Right lung (tissue), 2 donors: ENCODE measurements at regions not wholly inside any gene's neighbourhood (a gene's known extent, or its start where the extent isn't known, plus 50 kb on each side); places are given as distances from the start of the nearest gene placed in this dataset.

Source experiments
- DNase-seq, 2 donors: peaks; one replicate each; pipeline ENCODE4 v3.0.0-alpha.2; 2013

DNA sequence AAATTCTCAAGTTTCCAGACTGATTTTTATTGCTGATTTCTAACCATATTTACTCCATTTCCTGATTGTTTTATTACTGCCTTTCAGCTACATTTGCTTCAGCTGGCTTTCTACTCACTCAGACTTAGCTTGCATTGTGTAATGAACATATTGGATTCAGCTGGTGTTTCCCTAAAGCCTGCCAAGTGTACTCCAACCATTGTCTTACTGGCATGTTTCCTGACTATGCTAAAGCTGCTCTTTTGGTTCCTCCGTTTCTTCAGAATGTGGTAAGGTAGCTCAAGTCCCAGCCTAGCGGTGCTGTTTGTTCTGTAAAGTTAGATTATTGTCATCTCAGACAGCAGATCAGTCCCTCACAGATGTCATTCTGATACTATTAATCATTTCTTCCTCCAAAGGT lies 53.1 kb upstream of the GLRA2 start:
- DNase-seq: peak; percentile 48 to 52

DNA sequence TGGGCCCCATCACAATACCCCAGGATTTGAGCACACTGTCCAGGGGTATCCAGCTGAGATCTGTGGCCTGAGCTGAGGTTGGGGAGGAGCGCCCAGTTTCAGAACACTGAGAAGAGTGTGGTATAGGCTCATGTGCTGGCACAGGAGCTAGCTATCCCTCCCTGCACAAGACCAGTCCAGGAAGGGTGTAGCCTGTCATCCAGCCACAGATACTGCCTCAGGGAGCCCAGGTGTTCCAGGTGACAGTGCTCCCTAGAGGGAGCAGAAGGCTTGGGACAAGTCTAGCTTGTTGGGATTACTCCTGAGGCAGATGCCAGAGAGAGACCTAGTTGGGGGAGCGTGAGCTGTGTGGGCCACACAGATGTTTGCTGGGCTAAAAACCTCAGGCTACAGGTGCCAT lies 79.6 kb upstream of the GLRA2 start:
- DNase-seq: no peak

DNA sequence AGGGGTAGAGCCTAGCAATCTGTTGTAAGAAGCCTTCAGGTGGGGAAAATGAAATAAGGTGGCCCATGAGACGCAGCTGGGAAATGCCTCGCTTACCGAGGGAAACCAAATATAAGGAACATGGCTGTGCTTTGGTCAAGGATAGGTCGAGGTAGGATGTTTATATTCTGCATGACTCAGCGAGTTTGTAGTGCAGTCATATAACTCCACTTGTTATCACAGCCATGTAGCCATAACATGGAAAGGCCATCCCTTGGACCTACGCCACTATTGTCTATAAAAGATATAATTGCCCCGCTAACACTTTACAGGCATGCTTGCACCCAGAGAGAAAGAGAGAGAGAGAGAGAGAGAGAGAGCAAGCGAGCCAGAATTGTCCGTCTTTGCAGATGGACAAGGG lies 80.9 kb upstream of the GLRA2 start:
- no peak for DNase-seq

DNA sequence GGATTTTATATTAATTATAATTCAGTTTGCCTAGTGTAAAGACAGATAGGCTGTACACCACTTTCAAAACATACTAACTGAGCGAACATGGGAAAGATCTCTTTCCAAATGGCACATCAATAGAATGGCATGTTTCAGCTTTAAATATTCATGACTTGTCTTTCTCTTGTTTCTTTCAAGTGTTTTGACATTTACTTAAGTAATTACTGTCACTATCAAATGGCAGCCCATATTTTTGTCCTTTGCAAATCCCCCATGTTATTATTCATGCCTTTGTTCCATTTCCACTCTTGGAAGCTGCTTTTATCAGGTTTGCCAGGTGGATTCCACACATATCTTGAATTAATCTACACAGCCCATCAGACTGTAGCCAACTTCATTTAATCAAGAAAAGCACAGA lies 89.2 kb upstream of the GLRA2 start:
- DNase-seq: no peak

DNA sequence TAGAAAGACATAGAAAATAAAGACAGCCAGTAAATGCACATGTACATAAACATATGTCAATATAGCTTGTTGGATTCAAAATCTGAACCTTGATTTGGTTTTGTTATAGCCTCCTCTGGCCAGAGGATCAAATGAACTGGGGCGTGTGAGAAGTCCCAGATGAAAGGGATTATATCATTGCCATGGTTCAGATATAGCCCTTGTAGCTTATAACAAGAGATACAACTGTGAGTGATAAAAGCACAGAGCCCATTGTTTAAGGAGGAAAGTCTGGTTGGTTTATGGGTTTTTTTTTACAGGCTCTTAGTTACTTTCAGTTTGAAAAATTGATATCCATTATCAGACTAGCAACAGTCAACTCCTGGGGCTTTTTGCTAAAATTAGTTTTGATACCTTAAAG lies 101.7 kb upstream of the GLRA2 start:
- DNase-seq: no peak

DNA sequence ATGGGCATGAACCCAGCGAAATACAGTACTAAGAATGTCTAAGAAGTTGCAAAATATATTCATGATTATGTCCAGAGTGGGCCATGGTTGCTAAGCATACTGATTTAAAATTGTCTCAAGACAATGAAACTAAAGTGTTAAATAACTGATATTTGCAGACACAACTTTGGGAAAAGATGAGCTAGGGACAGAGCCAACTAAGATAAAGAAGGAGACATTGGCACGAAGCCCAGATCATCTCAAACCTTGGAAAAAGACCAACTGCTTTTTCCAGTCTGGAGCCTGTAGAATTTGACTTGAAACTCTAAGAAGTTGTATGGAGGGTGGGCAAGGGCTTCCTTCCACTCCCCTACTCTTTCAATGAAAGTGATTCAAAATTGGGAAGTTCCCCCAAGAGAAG lies 108.5 kb upstream of the GLRA2 start:
- peak; percentile 16 to 33 for DNase-seq

DNA sequence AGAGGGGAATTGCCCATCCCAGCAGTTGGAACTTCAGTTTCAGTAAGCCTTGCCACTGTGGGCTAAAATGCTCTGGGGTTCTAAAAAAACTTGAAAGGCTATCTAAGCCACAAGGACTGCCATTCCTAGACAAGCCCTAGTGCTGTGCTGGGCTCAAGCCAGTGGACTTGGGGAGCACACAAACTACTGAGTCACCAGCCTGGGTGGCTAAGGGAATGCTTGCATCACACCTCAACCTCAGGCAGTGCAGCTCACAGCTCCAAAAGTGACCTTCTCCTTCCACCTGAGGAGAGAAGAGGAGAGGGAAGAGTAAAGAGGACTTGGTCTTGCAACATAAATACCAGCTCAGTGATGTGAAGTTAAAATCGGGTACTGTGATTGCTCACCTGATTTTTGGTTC lies 116.7 kb upstream of the GLRA2 start:
- DNase-seq: no peak

DNA sequence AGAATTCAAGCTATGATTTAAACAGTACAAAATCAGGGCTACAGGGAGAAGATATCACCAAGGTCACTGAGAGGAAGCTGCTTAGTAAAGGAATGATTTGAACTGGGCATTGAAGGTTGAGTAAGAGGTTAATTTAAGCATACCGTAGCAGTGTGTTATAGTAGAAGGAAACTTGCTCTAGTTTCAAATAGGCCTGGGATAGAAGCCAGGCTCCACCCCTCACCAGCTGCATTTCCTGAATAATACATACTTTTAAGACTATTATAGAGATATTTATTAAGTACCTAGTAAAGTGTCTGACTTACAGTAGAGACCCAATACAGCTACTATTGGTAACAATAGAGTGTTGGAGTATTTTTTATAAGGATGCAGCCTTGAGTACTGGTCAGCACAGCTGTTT lies 118.0 kb upstream of the GLRA2 start:
- DNase-seq: peak; percentile 44 to 51

DNA sequence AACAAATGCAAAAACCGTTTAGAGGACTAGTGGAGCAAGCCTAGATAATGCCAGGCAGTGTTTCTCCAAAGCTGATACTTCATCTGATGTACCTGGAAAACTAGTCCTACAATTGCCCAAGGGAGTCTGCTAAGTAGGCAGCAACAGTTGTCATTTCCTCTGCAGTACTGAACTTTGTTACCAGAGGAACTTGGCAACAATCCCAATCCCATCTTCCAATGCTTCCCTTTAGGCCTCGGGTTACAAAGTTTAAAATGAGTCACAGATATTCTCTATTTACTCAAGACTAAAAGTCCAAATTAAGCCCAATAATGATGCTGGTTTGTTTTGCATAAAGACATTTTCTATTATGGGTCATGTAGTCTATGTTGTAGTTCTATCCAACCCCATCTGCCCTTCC lies 120.0 kb upstream of the GLRA2 start:
- no peak for DNase-seq

DNA sequence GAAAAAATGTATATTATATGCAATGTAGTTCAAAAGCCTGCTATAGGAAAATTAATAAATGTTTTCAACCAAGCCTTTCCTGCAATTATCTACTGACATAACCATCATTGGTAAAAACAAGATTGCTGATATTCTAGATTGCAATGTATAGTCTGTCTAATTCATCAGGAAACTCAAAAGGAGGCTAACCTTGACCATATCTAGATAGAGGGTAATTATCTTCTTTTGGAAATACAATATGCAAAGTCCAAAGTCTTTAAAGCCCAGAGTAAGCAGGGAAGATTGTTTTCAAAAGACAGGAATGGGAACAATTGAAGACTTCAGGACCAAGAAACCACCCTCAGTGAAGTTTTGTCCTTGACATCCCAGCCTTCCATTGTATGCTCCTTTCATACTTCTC lies 123.1 kb upstream of the GLRA2 start:
- DNase-seq: no peak

DNA sequence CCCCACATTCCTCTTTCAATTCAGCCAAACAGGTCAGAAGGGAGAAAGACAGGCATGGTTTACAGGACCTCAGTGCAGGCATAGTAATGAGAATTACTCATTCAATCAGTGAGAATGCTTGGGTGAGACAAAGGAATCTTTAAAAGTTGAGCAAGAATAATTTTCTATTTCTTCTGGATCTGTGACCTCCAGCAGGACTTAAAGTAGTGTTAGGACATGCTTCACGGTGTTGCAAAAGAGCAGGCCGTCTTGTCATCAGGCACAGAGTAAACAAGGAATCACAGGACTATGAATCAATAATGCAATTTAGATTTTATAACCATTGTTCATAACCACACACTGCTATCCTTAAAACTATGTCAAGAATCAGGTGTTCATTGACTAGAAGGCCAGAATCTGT lies 130.6 kb upstream of the GLRA2 start:
- no peak for DNase-seq

DNA sequence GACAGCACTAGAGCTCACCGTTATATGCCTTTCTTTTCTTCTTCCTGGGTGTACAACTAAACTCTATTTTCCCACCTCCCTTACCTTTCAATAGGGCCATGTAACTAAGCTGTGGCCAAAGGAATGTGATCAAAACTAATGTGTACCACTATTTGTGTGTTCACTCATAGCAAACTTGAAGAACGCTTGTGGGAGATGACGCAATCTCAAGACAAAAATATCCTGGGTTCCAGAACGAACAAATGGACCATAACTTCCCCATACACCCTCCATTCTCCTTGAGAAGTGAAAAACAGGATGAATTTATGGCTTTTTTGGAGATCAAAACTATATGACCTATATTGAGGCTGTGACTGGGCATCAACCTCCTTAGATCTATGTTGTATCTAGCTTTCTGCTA lies 139.7 kb upstream of the GLRA2 start:
- no peak for DNase-seq

DNA sequence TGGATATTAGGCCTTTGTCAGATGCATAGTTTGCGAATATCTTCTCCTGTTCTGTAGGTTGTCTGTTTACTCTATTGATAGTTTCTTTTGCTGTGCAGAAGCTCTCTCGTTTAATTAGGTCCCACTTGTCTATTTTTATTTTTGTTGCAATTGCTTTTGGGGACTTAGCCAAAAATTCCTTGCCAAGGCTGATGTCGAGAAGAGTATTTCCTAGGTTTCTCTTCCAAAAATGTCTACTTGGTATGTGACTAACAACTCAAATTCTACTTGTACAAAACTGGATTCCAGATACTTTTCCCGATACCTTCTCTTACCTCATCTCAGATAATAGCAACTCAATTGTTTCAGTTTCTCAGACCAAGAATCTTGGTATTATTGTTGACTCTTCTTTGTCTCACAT lies 142.4 kb upstream of the GLRA2 start:
- DNase-seq: no peak

DNA sequence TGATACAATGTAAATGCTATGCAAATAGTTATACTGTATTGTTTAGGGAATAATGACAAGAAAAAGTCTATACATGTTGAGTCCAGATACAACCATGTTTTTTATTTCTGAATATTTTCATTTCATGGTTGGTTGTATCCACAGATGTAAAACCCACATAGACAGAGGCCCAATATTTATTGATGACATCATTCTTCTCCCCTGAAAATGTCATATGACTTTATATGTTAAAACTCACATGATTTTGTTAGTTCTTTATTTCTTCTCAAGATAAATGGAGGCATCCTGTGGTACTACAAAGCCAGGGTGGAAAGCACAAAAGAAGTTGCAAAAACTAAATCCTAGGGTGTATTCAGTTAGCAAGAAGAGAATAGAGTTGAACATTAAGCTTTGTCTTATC lies 149.3 kb upstream of the GLRA2 start:
- no peak for DNase-seq

DNA sequence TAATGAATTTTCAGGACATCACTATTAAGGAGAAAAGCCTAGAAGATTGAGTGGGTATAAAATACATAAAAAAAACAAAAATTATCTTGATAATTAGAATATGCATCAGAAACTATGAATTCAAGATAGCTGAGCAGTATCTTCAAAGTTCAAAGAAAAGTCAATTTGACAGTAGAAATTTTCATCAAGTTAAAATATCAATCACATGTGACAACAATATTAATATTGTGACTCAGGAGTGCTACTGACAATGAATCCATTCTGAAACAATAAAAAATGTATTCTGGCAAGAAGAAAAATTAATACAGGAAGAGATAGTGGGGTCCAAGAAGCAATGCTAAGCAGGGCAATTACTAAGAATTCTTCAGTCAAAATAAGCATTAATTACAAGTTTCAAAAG lies 151.9 kb upstream of the GLRA2 start:
- DNase-seq: no peak

DNA sequence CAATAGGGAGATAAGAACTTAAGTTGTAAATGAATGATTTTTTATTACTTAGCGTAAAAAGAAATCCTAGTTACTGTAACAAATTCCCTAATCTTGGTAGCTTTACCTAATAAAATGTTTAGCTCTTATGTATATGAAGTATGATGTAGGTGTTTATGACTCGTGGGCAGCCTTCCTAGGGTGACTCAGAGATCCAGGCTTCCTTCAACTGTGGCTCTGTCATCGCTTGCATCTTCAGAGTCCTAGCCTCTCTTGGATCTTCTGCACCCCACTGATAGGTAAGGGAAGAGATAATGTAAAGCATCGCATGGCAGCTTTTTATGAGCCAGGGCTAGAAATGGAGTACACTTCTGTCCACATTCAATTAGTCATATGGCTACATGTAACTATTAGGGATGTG lies 165.6 kb upstream of the GLRA2 start:
- no peak for DNase-seq

DNA sequence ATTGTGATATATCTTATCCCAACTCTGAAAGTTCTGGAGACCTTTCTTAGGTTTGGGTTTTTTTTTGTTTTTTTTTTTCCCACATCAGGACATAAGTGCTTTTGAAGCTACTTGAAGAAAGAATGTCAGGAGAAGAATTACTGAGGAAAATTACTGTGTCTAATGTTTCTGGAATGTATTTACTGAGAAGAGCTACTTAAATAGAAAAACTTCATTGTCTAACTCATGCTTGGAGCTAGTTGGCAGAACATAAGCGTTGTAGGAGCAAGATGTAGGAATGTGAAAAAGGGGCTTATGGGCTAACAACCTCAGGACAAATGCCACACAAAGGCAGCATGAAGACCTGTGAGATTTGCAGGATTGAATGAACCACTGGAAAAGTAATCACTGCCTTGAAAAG lies 166.6 kb upstream of the GLRA2 start:
- no peak for DNase-seq

DNA sequence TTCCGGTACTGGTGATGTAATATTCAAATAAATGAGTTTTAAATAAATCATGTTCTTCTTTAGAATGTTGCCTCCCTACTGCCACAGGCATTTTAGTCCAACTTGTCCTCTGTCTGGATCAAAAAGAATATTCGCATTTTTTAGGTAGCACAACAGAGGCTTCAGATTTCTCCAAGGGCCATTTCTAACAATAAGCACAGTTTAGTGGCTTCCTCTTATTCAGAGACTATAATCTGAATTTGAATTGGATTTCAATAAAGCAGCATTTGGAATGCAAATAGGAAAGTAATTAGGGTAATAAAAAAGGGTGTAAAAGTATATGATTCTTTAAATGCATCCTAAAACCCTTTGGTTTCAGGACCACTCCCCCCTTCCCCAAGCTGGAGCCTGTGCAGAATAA lies 167.9 kb upstream of the GLRA2 start:
- no peak for DNase-seq

DNA sequence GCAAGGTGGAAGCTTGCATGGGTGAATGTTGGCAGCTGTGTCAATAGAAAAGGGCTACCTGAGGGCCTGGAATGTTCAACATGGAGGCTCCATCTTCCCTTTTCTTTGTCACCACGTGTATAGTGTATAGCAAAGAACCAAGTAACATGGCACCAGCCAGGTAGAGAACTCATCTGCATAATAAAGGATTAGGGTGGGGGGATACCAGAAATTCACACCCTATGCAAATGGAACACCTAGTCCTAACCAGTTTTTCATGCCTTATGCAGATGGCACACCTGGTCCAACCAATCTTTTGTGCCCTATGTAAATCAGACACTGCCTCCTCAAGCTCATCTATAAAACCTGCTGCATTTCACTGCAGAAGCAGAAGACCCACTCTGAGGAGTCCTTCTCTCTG lies 169.6 kb upstream of the GLRA2 start:
- DNase-seq: no peak

DNA sequence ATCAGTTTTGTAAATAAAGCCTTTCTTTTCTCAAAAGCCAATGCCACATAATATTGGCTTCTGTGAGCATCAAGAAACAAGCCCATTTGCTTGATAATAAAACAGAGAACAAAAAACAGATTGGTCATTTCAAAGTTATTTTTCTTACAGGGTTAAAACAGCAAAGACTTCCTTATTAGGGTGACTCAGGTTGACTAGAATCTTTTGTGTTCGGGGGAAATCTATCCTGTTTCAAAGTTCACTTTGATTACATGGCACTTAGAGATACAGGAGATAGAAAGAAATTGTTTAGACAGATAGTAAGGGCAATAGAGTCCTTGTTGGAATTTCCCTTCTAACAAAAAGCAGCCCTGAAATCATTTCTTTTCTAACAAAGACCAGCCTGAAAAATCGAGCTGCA lies 170.0 kb upstream of the GLRA2 start:
- DNase-seq: no peak

DNA sequence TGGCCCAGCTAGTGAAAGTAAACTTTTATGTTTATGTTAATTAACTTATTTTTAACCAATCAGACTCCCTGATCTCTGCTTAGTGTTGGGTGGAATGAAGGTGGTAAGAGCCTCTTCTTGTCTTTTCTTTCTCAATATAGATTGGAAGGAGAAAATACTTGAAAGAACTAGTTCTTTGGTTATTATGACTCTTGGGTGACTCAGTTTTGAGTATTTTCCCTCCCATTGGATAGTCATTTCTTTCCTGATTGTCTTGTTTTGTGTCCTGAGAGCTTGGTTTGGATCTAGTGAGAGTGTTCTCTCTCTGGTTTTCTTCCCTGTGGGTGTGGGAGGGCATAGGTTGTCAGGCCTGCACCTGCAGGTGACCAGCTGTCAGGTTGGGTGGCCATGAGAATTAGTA lies 172.0 kb upstream of the GLRA2 start:
- no peak for DNase-seq

DNA sequence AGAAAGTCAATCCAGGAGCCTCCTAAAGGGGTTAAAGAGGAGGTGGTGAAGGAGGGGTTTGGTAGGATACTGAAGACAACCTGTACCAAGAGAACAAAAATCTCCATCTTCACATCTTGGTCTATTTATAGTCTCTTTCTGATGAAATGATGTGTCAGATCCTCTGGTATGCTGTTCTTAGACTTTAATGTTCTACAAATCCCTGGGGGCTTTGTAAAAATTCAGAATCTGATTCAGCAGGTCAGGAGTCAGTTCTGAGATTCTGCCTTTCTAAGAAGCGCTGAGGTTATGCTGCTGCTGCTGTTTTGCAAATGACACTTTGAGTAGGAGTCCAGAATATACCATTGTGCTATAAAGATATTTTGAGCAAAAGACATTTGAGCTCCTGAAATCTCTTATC lies 172.9 kb upstream of the GLRA2 start:
- DNase-seq: no peak

DNA sequence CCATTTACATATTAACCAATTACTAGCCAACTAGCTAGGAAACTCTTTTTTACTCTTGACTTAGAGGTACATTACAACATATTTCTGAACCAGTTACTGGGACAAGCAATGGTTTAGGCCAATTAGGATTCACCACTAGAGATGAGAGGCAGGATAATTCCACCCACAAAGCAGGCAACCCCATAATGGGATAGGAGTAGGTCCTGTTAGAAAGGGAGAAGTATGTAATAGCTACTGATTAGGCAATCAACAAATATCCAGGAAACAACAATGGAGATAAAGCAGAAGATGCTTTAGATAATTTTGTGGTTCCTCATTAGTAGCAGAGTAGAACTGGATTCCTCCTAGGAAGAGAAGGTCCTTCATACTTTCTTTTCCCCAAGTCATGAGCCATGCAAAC lies 173.8 kb upstream of the GLRA2 start:
- no peak for DNase-seq

DNA sequence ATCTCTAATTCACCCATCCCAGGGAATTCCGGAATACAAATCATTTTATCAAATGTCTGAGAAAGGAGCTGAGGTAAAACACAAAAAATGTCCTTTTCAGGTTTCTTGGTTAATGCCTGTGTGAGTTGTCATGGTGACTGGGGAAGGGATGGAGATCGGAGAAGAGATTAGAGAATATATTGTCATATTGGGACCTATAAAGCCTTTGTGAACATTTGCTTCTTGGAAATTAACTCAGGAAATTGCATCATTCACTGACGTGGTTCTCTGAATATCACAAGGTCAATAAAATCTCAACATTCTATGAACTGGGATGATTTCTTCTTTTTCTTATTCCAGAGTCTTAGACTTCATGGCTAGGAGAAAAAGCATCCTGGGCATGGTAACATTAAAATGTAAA lies 174.8 kb upstream of the GLRA2 start:
- DNase-seq: no peak

DNA sequence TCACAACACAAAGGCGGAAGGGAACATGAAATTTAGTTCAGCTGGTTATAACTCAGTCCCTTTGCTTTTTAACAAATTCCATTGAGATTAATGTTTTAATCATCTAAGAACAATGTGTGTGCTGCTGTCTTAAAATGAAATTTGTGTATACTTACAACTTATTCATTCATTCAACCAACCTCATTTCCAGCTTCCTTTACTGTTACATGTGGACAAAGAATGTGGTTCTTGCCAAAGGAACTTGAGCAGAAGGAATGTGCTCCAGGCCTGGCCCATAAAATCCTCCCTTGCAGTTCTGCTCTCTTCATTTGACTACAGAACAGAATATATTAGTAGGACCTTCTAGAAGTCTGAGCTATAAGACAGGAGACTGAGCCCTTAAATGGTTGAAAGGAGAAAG lies 176.8 kb upstream of the GLRA2 start:
- no peak for DNase-seq
